HepG2 (cell line): ENCODE measurements at regions not wholly inside any gene's neighbourhood (a gene's known extent, or its start where the extent isn't known, plus 50 kb on each side); places are given as distances from the start of the nearest gene placed in this dataset.

Experiments used
- CBX5 ChIP-seq: sonication (generic); formaldehyde crosslinking; IDR thresholded peaks from 2 replicates; pipeline ENCODE4 v1.4.0; 2020; ENCODE audit warnings: missing genetic modification reagents, borderline replicate concordance
- HCFC1 ChIP-seq: fragments of 150-350 bp; IDR thresholded peaks from 2 replicates; pipeline ENCODE4 v1.6.1; 2014; ENCODE audit warnings: low read depth, low read length
- HOXA7 ChIP-seq: sonication (generic); formaldehyde crosslinking; IDR thresholded peaks from 2 replicates; pipeline ENCODE4 v1.8.1; 2022; ENCODE audit warnings: mild to moderate bottlenecking, missing genetic modification reagents, moderate library complexity
- POLR2AphosphoS5 ChIP-seq: IDR thresholded peaks from 2 replicates; pipeline ENCODE4 v1.6.1; 2012; ENCODE audit warnings: low read depth, low read length
- SUZ12 ChIP-seq: fragments of 150-350 bp; IDR thresholded peaks from 2 replicates; pipeline ENCODE4 v1.6.1; 2014; ENCODE audit warnings: low read depth, low read length
- ZNF747 ChIP-seq: sonication (generic); formaldehyde crosslinking; IDR thresholded peaks from 2 replicates; pipeline ENCODE4 v1.8.1; 2023; ENCODE audit warnings: missing genetic modification reagents, mild to moderate bottlenecking, borderline replicate concordance
- TF ChIP-seq, protein P1 (sequence below): sonication (generic); formaldehyde crosslinking; IDR thresholded peaks from 2 replicates; pipeline ENCODE4 v1.5.0; 2020; ENCODE audit warnings: mild to moderate bottlenecking, missing genetic modification reagents, moderate library complexity
- TF ChIP-seq, protein P2 (sequence below): sonication (generic); formaldehyde crosslinking; IDR thresholded peaks from 2 replicates; pipeline ENCODE4 v1.4.0; 2020; ENCODE audit warnings: missing genetic modification reagents

DNA sequence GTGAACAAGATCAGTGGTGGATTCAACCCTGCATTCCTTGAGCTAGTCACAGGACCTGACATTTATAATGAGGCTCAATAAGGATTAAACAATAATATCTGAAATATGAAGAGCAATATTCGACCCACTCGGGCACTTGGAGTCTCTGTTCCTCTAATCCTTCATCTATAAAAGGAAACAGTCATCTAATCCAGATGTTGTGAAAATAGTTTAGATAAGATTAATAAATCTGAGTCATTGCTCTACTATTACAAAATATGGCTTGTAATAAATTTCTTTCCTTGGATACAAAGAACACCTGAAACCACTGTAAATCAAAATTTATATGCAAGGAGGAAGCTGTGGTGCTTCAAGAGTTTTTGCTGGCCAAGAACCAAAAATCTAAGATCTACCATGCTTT lies 846.9 kb upstream of the ACVR2A start:
- TF ChIP-seq, protein P1, sequence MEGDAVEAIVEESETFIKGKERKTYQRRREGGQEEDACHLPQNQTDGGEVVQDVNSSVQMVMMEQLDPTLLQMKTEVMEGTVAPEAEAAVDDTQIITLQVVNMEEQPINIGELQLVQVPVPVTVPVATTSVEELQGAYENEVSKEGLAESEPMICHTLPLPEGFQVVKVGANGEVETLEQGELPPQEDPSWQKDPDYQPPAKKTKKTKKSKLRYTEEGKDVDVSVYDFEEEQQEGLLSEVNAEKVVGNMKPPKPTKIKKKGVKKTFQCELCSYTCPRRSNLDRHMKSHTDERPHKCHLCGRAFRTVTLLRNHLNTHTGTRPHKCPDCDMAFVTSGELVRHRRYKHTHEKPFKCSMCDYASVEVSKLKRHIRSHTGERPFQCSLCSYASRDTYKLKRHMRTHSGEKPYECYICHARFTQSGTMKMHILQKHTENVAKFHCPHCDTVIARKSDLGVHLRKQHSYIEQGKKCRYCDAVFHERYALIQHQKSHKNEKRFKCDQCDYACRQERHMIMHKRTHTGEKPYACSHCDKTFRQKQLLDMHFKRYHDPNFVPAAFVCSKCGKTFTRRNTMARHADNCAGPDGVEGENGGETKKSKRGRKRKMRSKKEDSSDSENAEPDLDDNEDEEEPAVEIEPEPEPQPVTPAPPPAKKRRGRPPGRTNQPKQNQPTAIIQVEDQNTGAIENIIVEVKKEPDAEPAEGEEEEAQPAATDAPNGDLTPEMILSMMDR (CRISPR knock-in tag) = no peak
- TF ChIP-seq HCFC1 (no peak), SUZ12 (no peak), POLR2AphosphoS5 (no peak), HOXA7 (CRISPR knock-in tag) (no peak), CBX5 (CRISPR knock-in tag) (no peak), ZNF747 (CRISPR knock-in tag) (no peak)
- TF ChIP-seq, protein P2, sequence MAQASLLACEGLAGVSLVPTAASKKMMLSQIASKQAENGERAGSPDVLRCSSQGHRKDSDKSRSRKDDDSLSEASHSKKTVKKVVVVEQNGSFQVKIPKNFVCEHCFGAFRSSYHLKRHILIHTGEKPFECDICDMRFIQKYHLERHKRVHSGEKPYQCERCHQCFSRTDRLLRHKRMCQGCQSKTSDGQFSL (CRISPR knock-in tag) = no peak
